ENCODE measurements at regions not wholly inside any gene's neighbourhood (a gene's known extent, or its start where the extent isn't known, plus 50 kb on each side); places are given as distances from the start of the nearest gene placed in this dataset.

- H3K27me3 Mint-ChIP-seq (ENCODE audit: insufficient read depth, unreplicated experiment), result no peaks in the 10 kb centered on the region
Observed at GRCh38 chr3:178073366-178073765, 462.9 kb upstream of the KCNMB2 start.

DNA sequence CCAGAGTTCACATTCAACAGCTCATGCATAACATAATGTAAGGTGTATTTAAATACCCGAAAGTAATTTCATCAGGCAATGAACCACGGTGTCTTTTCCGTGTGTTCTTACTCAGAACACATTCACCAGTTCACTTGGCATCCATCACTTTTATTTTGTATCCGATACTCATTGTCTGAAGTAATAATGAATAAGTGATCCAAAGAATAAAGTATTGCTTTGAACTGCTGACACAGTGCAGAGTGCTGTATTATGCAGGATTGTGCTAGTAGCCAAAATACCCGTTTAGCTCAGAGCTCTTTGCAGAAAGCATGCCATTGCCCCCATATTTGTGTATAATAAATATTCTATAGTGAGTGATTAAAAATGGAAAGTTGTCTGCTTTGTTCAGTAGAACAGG, 460.9 kb upstream of the KCNMB2 start:
- Histone ChIP-seq H3K4me3 (ENCODE audit: low read depth, low read length) (no peak overlapping the region), H3K36me3 (ENCODE audit: control insufficient read depth, insufficient read depth, low read length) (no peaks in the 10 kb centered on the region), H3K4me1 (no peaks in the 10 kb centered on the region), H3K9me3 (no peaks in the 10 kb centered on the region), H3K27me3 (replicated peaks; ENCODE audit: control insufficient read depth, insufficient read depth, low read length) (no peaks in the 10 kb centered on the region)
- no peak for TF ChIP-seq CTCF (IDR thresholded peaks at IDR 0.05; ENCODE audit: insufficient read depth in 1 of 2, low read depth in 1 of 2, low read length in 1 of 2, severe bottlenecking in 1 of 2, unreplicated experiment in 1 of 2)
- ChIA-PET CTCF (no interaction called here), POLR2A (no interaction called here)
- Mint-ChIP-seq H3K27ac (ENCODE audit: unreplicated experiment) (no peak overlapping the region), H3K4me3 (ENCODE audit: unreplicated experiment) (no peak overlapping the region), H3K36me3 (ENCODE audit: insufficient read depth, unreplicated experiment) (no peaks in the 10 kb centered on the region), H3K9me3 (ENCODE audit: unreplicated experiment) (no peaks in the 10 kb centered on the region), H3K4me1 (ENCODE audit: low read depth, unreplicated experiment) (no peaks in the 10 kb centered on the region), H3K27me3 (ENCODE audit: insufficient read depth, unreplicated experiment) (no peaks in the 10 kb centered on the region)
- no TSS peak for BruUV-seq (replicated peaks)
- DNase-seq, result no peak
- intact Hi-C loops (cut with micrococcal nuclease; ENCODE audit: unreplicated experiment), result no loop called here

More at GRCh38 chr3:178073366-178073765, 462.9 kb upstream of the KCNMB2 start:
- H3K9me3 ChIP-seq, result no peaks in the 10 kb centered on the region
- no peak for DNase-seq
- no peak for TF ChIP-seq CTCF (IDR thresholded peaks at IDR 0.05; ENCODE audit: insufficient read depth in 1 of 2, low read depth in 1 of 2, low read length in 1 of 2, severe bottlenecking in 1 of 2, unreplicated experiment in 1 of 2)
- ChIA-PET CTCF (no interaction called here), POLR2A (no interaction called here)
- H3K4me3 ChIP-seq (ENCODE audit: low read depth, low read length), result no peak overlapping the region
- no TSS peak for BruUV-seq (replicated peaks)
- no peaks in the 10 kb centered on the region for H3K4me1 ChIP-seq
- Mint-ChIP-seq H3K36me3 (ENCODE audit: insufficient read depth, unreplicated experiment) (no peaks in the 10 kb centered on the region), H3K4me1 (ENCODE audit: low read depth, unreplicated experiment) (no peaks in the 10 kb centered on the region), H3K27ac (ENCODE audit: unreplicated experiment) (no peak overlapping the region), H3K9me3 (ENCODE audit: unreplicated experiment) (no peaks in the 10 kb centered on the region), H3K4me3 (ENCODE audit: unreplicated experiment) (no peak overlapping the region)
- intact Hi-C loops (cut with micrococcal nuclease; ENCODE audit: unreplicated experiment), result no loop called here
- H3K27me3 ChIP-seq (replicated peaks; ENCODE audit: control insufficient read depth, insufficient read depth, low read length), result no peaks in the 10 kb centered on the region
- H3K36me3 ChIP-seq (ENCODE audit: control insufficient read depth, insufficient read depth, low read length), result no peaks in the 10 kb centered on the region

DNA sequence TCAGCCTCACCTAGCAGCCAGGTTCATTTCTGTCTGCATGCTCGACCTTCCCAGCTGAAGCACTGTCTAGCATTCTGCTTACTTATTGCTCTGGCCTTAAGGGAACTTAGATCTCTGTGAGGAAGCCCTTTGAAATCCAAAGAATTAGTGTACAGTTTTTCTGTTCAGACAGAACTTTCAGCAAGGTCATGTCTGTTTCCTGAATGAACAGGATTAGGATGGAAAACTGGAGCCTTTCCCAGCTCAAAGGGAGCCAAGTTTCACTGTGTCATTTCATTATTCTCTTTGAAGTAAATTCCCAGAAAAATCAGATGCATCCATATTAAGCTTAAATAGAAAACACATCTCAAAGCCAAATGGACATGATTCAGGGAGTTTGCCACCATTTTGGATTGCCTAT, 457.3 kb upstream of the KCNMB2 start:
- no peak for DNase-seq
- Histone ChIP-seq H3K9me3 (no peaks in the 10 kb centered on the region), H3K36me3 (ENCODE audit: control insufficient read depth, insufficient read depth, low read length) (no peaks in the 10 kb centered on the region), H3K4me3 (ENCODE audit: low read depth, low read length) (no peak overlapping the region), H3K4me1 (0 out of 2 replicates have a peak, but pooled peaks cover 6% of the 10 kb centered on the region), H3K27me3 (replicated peaks; ENCODE audit: control insufficient read depth, insufficient read depth, low read length) (no peaks in the 10 kb centered on the region)
- ChIA-PET POLR2A (no interaction called here), CTCF (no interaction called here)
- intact Hi-C loops (cut with micrococcal nuclease; ENCODE audit: unreplicated experiment), result no loop called here
- H3K27ac Mint-ChIP-seq (ENCODE audit: unreplicated experiment), result no peak overlapping the region
- no peak for TF ChIP-seq CTCF (IDR thresholded peaks at IDR 0.05; ENCODE audit: insufficient read depth in 1 of 2, low read depth in 1 of 2, low read length in 1 of 2, severe bottlenecking in 1 of 2, unreplicated experiment in 1 of 2)
- H3K9me3 Mint-ChIP-seq (ENCODE audit: unreplicated experiment), result no peaks in the 10 kb centered on the region
- no peaks in the 10 kb centered on the region for H3K27me3 Mint-ChIP-seq (ENCODE audit: insufficient read depth, unreplicated experiment)
- H3K4me1 Mint-ChIP-seq (ENCODE audit: low read depth, unreplicated experiment), result peaks cover 7% of the 10 kb centered on the region
- no peak overlapping the region for H3K4me3 Mint-ChIP-seq (ENCODE audit: unreplicated experiment)
- H3K36me3 Mint-ChIP-seq (ENCODE audit: insufficient read depth, unreplicated experiment), result no peaks in the 10 kb centered on the region
- BruUV-seq (replicated peaks), result no TSS peak

All from Caco-2 (cell line).